Motor neuron (in vitro differentiated cells): ENCODE measurements at regions not wholly inside any gene's neighbourhood (a gene's known extent, or its start where the extent isn't known, plus 50 kb on each side); places are given as distances from the start of the nearest gene placed in this dataset.

Experiments used
- ATAC-seq, 8 experiments: fragments of 200-7000 bp; cut with Tn5 transposase; replicated peaks in 6 of 8; 2 replicates each; pipeline ENCODE4 v1.8.0; 2021; ENCODE audit warnings: mild to moderate bottlenecking in 8 of 8, moderate library complexity in 8 of 8
- H3K27ac ChIP-seq, 2 donors: fragments of 250-450 bp; sonication (Bioruptor Pico); 2 replicates each; pipeline ENCODE4 v1.9.0; 2021; ENCODE audit warnings: antibody characterized with exemption in 2 of 2, mild to moderate bottlenecking in 2 of 2, moderate library complexity in 1 of 2
- H3K4me1 ChIP-seq, 2 donors: fragments of 250-450 bp; sonication (Bioruptor Pico); replicated peaks in 1 of 2; 2 replicates each; pipeline ENCODE4 v1.6.1; 2021; ENCODE audit warnings: antibody characterized with exemption in 2 of 2, mild to moderate bottlenecking in 2 of 2, moderate library complexity in 1 of 2
- H3K4me3 ChIP-seq, 5 donors: fragments of 250-450 bp; sonication (Bioruptor Pico); 2 replicates each; pipeline ENCODE4 v1.9.0; 2021; ENCODE audit warnings: antibody characterized with exemption in 5 of 5, mild to moderate bottlenecking in 5 of 5, moderate library complexity in 4 of 5
- WGBS, 10 experiments: fragments of 450-650 bp; shearing (Covaris generic); methylation state at CpG; one replicate each; pipeline ENCODE4 v1.0.0; 2022; 5-methylcytosine and 5-hydroxymethylcytosine counted together
- in situ Hi-C, 9 experiments: fragments of 400-800 bp; cut with MboI; loops; one replicate each; pipeline ENCODE4 v1.15.0; 2021; ENCODE audit warnings: low sequenced_read_pairs in 9 of 9, low pct_unique_long_range_greater_than_20kb in 2 of 9; ENCODE audit not compliant: unreplicated experiment in 9 of 9

- in situ Hi-C loops, result no loop called here
- 14 to 100% (median 68%) methylated on average over 1 of the region's 1 CpG; no CpG with 5 or more reads in 4 of the 10 experiments for WGBS, 10 experiments
- no peak for ATAC-seq
- no peak overlapping the region for H3K4me3 ChIP-seq
- H3K4me1 ChIP-seq, result no peaks in the 10 kb centered on the region
- no peak overlapping the region for H3K27ac ChIP-seq
These were observed 132.8 kb upstream of the DYNLRB2 start for GRCh38 chr16:80408014-80408413.

GRCh38 chr16:80407265-80407987 lies 133.4 kb upstream of the DYNLRB2 start:
- H3K27ac ChIP-seq, result no peak overlapping the region
- WGBS, 10 experiments, result 0 to 71% (median 46%) methylated on average over 1 to 3 of the region's 3 CpGs
- in situ Hi-C loops, result no loop called here
- no peak for ATAC-seq
- no peaks in the 10 kb centered on the region for H3K4me1 ChIP-seq
- no peak overlapping the region for H3K4me3 ChIP-seq

DNA sequence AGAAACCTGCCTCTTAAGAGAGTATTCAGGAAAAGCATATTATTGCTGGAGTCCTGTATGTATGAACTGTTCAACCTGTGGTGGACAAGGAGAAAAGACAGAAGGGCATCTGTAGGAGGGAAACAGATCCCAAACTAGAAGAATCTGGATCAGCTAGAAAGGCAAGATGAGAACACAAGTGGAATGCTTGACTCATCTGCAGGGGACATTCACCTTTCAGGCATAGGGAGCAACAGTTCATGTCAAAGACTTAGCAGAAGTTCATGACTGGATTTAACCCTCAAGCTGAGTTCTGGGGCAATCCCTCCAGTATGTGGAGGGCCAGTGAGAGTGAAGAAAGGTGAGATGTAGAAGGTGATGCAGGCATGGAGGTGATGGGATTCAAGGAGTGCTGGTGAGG lies 135.9 kb upstream of the DYNLRB2 start:
- Histone ChIP-seq H3K27ac (no peak overlapping the region), H3K4me3 (no peak overlapping the region), H3K4me1 (no peaks in the 10 kb centered on the region)
- in situ Hi-C loops, result no loop called here
- no peak for ATAC-seq

GRCh38 chr16:80403894-80404293 lies 136.9 kb upstream of the DYNLRB2 start:
- H3K27ac ChIP-seq, result no peak overlapping the region
- no peak overlapping the region for H3K4me3 ChIP-seq
- 10 to 100% (median 54%) methylated on average over 1 to 3 of the region's 3 CpGs; no CpG with 5 or more reads in 2 of the 10 experiments for WGBS, 10 experiments
- ATAC-seq, result peak in 1 of 8 experiments; percentile 58
- no peaks in the 10 kb centered on the region for H3K4me1 ChIP-seq
- in situ Hi-C loops, result no loop called here

- 24 to 100% (median 80%) methylated on average over 1 to 4 of the region's 5 CpGs; no CpG with 5 or more reads in 1 of the 10 experiments for WGBS, 10 experiments
- peaks cover 0 to 12% of the 10 kb centered on the region in 2 donors for H3K4me1 ChIP-seq
- H3K4me3 ChIP-seq, result no peak overlapping the region
- no peak overlapping the region for H3K27ac ChIP-seq
- peak in 3 of 8 experiments; percentile 41 to 83 (median 64) for ATAC-seq
- in situ Hi-C loops, result no loop called here
These were observed 149.8 kb upstream of the DYNLRB2 start for GRCh38 chr16:80390871-80391489.

DNA sequence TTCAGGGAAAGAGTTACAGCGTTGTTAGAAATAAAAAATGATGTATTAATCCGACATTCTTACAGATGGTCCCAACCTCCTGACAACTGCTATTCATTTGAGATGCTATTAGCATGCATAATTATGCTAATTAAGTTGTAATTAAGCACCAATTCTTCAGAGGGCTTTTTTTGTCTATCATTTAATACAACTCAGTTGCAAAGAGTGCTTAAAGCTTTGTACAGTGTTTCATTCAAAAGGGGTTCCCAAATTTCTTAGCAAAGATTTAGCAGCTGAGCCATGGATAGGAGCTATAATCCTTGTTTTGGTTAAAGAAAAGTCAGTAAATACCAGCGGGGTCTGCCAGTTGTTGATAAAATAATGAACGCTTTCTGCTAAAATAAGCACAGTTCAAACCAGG lies 150.7 kb upstream of the DYNLRB2 start:
- in situ Hi-C loops, result no loop called here
- H3K4me3 ChIP-seq, result no peak overlapping the region
- no peak overlapping the region for H3K27ac ChIP-seq
- peaks cover 0 to 12% of the 10 kb centered on the region in 2 donors for H3K4me1 ChIP-seq
- ATAC-seq, result no peak
- WGBS, 10 experiments, result 20 to 100% (median 83%) methylated on average over 1 to 4 of the region's 4 CpGs

- WGBS, 10 experiments, result 17 to 91% (median 57%) methylated on average over 1 to 6 of the region's 9 CpGs; no CpG with 5 or more reads in 5 of the 10 experiments
These were observed 151.5 kb upstream of the DYNLRB2 start for GRCh38 chr16:80389338-80389737.

GRCh38 chr16:80387318-80387921 lies 153.4 kb upstream of the DYNLRB2 start:
- 46 to 100% (median 76%) methylated on average over 2 to 7 of the region's 15 CpGs; no CpG with 5 or more reads in 3 of the 10 experiments for WGBS, 10 experiments
- Histone ChIP-seq H3K27ac (no peak overlapping the region), H3K4me1 (peaks cover 0 to 12% of the 10 kb centered on the region in 2 donors), H3K4me3 (no peak overlapping the region)
- in situ Hi-C loops, result no loop called here
- peak in 5 of 8 experiments; percentile 31 to 65 (median 54) for ATAC-seq

More at GRCh38 chr16:80389338-80389737, 151.5 kb upstream of the DYNLRB2 start:
- peaks cover 0 to 12% of the 10 kb centered on the region in 2 donors for H3K4me1 ChIP-seq
- in situ Hi-C loops, result no loop called here
- H3K4me3 ChIP-seq, result no peak overlapping the region
- no peak overlapping the region for H3K27ac ChIP-seq
- ATAC-seq, result no peak

GRCh38 chr16:80384862-80385261 lies 155.9 kb upstream of the DYNLRB2 start:
- no peak for ATAC-seq
- Histone ChIP-seq H3K4me1 (peaks cover 0 to 9% of the 10 kb centered on the region in 2 donors), H3K4me3 (no peak overlapping the region), H3K27ac (no peak overlapping the region)
- in situ Hi-C loops, result no loop called here

DNA sequence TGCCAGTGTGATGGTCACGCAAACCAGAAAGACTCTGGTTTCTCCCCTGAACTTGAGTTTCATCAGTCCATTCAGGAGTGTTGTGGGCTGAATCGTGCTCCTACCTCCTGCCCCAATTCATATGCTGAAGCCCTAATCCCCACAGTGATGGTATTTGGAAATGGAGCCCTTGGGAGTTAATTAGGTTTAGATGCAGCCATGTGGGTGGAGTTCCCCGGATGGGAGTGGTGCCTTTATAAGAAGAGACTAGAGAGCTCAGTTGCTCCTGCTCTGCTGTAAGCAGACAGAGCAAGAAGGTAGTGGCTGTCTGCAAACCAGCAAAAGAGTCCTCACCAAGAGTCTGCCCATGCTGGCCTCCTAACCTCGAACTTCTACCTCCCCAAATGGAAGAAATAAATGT lies 160.3 kb upstream of the DYNLRB2 start:
- H3K4me1 ChIP-seq, result no peaks in the 10 kb centered on the region
- peak in 2 of 8 experiments; percentile 78 to 86 for ATAC-seq
- WGBS, 10 experiments, result 0 to 100% (median 61%) methylated on average over 1 to 3 of the region's 4 CpGs; no CpG with 5 or more reads in 3 of the 10 experiments
- in situ Hi-C loops, result no loop called here
- no peak overlapping the region for H3K27ac ChIP-seq
- no peak overlapping the region for H3K4me3 ChIP-seq

DNA sequence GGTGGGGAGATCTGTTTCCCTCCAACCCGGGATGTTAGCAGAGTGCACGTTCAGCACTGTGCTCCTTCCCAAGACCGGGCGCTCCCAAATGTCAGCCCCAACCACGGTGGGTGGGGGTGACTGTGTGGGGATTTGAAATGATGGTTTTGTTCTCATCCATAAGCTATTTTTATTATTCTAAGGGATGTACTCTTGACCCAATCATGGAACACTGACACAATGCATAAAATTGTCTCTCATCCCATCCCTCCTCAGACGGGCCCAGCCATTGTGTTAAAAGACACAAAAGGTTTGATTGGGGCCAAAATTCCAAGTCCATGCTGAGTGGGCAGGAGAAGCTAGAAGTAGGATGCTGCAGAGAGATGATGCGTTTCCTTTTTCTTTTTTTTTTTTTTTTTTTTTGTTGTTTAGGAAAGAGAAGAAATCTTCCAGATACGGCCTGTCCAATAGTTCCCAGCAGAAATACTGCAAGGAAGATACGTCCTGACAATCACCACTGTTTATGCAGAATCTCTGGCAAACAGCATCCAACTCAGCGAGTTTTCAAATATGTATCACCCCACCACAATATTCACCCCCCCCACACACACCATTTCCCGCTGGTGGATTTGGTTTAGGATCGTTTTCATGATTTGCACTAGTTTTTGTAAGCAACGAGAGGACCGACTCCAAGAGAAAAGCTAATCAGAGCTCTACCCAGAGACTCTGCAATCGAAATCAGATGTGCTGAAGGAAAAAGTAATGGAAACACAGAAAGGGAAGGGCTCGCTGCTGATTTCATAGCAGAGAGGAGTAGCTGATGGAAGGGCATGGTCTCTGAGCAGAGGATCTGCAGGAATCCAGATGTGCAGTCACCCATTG lies 163.5 kb upstream of the DYNLRB2 start:
- H3K4me3 ChIP-seq, result no peak overlapping the region
- no peak overlapping the region for H3K27ac ChIP-seq
- ATAC-seq, result peak in 1 of 8 experiments; percentile 26
- in situ Hi-C loops, result no loop called here
- WGBS, 10 experiments, result 0 to 93% (median 83%) methylated on average over 2 to 8 of the region's 16 CpGs
- no peaks in the 10 kb centered on the region for H3K4me1 ChIP-seq

DNA sequence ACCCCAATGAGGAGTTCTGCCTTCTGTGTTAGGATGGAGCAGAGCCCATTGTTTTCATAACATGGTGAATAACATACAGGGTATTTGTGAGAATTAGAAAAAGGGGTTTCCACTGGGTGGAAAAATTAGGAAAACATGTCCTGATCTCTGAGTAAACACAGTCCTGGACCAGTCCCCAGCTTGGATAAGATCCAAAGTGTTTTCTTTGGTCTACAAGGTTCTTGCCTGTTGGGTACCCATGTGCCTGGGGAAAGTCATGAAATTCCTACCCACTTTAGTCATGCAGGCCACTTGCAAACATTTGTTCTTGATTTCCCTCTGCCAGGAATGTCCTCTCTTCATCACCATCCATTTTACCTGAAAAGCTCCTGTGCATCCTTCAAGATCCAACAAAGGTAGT lies 164.8 kb upstream of the DYNLRB2 start:
- no peak overlapping the region for H3K27ac ChIP-seq
- in situ Hi-C loops, result no loop called here
- no peak for ATAC-seq
- H3K4me1 ChIP-seq, result no peaks in the 10 kb centered on the region
- no peak overlapping the region for H3K4me3 ChIP-seq

DNA sequence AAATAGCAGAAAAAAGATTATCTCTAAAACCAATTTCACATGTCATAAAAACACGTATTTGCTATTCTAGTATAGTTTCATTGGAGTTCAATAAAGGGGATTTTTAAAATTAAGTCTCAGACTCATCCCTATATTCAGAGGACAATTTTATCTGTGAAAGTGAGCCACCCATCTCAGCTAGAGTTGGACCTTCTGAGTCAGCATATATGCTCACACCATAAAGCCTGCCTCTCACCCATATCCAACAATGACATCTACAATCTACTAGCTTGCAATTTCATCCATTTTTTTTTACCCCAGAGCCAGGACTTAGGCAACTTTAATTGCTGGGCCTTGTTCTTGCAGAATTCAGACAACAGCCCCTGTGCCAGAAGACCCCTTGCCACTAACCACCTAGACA lies 165.3 kb upstream of the DYNLRB2 start:
- ATAC-seq, result no peak
- no peak overlapping the region for H3K4me3 ChIP-seq
- H3K4me1 ChIP-seq, result no peaks in the 10 kb centered on the region
- in situ Hi-C loops, result no loop called here
- WGBS, 10 experiments, result 69 to 100% (median 83%) methylated on average over 1 of the region's 1 CpG; no CpG with 5 or more reads in 2 of the 10 experiments
- H3K27ac ChIP-seq, result no peak overlapping the region
